ENCODE measurements at regions not wholly inside any gene's neighbourhood (a gene's known extent, or its start where the extent isn't known, plus 50 kb on each side); places are given as distances from the start of the nearest gene placed in this dataset.
A peak's percentile ranks its signal among the peaks of the same experiment; 100 is the strongest.
"Not testable (repeated sequence)": the region's sequence is repeated elsewhere in the genome, so short reads cannot be mapped to it uniquely, and the experiment has no call there.

DNA sequence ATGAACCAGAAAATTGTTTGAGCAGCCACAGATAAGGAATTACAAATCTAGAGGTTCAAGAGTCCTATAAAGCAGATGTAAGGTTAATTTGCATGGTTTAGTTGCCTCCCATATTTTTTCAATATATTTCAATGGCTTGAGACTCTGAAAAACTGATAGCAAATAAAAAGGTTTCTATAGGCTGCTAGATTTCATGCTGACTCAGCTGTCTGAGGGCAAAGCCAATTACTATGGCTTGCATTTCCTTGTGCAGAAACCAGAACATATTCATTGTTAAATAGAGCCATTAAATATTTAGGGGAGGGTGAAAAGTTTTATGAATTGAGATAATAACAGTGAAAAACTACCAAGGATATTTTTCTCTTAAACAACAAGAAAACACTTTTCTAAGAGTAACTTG is 278.1 kb upstream of the CADM2 start:
- DNase-seq, result no peak

DNA sequence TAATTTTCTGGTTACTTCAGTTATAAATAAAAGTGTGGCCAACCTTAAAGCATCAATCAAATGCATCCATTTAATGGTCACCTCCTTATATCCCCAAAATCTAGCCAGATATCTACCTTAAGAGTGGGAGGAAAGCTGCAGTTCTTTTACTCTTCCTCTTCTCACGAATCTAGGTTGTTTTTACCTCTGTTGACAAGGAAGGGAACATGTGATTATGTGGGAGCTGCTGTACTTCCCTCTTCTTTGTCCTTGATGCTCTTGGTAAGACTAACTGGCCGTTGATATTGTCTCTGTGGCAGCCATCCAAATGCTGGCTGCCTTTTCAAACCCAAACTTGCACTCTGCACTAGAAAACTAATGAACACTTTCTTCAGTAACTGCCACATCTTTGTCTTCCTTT is 275.3 kb upstream of the CADM2 start:
- DNase-seq, result no peak

DNA sequence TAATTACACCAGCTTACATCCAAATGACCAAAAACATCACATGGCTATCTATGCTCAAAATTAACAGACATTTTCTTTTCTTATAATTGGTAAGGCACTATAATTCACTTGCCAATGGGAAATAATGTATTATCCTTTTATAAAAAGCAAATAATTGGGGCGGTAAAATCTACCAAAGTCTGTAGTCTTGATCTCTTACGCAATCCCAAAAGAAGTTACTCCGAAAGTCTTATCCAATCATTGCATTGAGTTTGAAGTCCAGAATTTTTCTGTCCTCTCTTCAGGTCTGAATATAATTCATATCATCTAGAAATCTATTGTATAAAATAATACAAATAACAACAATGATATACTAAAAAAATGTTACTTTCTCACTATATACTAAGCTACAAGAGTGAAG is 273.3 kb upstream of the CADM2 start:
- no peak for DNase-seq

DNA sequence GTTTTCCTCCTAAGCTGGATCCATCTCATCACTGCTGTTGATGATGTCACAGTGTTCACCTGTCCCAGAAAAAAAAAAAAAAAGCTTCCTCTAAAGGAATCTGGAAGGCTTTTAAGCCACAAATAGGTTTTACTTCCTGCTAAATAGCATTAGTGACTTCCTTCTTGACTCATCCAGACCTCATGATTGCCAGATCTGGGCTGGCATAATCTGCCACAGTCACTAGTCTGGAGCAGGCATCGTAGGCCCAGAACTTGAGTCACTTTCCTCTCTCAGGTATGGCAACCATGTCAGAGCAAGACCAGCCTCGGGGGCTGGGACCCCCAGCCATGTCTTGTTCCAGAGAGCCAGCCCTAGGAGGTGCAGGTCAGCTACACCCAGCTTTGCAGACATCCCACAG is 266.5 kb upstream of the CADM2 start:
- no peak for DNase-seq

DNA sequence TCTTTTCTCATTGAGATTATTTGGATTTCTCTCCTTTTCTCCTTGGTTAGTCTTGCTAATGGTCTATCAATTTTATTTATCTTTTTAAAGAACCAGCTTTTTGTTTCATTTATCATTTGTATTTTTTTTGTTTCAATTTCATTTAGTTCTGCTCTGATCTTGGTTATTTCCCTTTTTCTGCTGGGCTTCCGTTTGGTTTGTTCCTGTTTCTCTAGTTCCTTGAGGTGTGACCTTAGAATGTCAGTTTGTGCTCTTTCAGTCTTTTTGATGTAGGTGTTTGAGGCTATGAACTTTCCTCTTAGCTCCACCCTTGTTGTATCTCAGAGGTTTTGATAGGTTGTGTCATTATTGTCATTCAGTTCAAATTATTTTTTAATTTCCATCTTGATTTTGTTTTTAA is 248.5 kb upstream of the CADM2 start:
- not testable (repeated sequence) for DNase-seq

DNA sequence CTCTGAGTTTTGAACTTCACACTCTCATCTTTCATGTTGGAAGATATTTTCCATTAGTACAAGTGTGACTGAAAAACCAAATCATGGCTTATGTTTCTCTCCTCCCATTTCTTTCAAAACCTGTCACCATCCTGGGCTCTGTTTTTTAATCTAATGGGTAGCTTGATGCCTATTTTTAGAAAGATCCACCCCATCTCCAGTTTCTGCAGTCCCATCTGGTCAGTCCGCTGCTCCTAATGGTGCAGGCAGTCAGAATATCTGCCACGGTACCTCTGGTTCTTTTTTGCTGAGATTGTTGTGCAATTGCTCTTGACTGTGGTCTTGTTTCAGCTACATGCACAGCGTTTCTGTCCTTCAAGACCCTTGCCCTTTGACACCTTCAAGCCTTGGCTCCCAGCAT is 240.9 kb upstream of the CADM2 start:
- DNase-seq, result no peak

DNA sequence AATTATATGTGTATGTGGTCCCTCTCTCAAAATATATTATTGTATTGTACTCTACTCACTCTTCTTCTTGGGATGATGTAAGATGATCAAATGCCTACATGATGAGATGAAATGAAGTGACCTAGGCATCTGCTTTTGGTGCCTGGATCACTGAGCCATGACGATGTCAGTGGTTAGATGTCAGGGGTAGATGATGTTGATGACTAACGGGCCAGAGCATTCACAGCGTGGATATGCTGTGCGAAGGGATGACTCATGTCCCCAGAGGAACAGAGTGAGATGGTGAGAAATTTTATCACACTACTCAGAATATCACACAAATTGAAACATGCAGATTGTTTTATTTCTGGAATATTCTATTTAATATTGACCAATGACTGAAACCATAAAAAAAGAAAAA is 233.9 kb upstream of the CADM2 start:
- DNase-seq, result no peak

DNA sequence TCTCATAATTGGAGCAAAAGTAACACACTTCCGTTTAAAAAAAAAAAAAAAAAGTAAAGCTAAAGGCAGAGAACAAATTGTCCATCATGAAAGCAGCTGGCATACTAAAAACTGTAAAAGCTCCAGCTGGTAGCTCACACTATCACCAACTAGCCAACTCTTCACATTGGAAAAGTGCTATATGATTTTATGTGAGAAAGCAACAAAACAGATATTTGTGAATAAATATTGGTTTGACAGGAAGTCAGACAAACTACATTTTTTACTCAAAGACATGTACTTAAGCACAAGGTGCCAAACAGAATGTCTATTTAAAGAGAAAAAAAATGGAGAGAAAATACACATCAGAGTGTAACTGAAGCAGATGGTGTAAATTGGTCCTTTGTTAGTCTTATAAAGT is 231.2 kb upstream of the CADM2 start:
- no peak for DNase-seq

DNA sequence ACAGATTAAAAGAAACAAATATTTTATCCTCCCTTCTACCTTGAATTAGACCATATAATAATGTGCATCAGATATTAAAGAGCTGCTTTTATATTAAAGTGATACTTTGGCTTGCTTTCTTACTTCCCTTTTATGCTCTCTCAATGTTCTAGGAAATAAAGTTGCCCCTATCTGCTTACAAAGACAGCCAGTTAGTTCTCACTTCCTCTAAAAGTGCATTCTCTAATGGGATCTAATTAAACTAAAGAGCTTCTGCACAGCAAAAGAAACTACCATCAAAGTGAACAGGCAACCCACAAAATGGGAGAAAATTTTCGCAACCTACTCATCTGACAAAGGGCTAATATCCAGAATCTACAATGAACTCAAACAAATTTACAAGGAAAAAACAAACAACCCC is 224.1 kb upstream of the CADM2 start:
- DNase-seq, result not testable (repeated sequence)

DNA sequence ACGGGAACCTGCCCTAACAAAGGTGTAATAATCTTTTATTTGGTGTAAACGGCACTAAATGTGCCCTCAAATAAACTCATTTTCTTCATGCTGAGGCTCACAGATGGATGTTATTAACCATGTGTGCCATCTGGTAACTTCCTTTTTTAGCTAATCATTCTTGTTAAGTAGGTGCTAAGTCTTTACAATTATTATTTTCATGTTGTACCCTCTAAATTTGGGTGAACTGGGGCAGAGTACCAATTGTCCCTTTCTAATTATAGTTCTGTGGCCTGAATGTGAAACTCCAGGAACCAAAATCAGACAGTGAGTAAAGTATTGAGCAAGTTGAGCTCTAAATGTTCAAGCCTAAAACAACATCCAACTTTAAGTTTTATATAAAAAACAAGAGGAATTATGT is 220.7 kb upstream of the CADM2 start:
- no peak for DNase-seq

DNA sequence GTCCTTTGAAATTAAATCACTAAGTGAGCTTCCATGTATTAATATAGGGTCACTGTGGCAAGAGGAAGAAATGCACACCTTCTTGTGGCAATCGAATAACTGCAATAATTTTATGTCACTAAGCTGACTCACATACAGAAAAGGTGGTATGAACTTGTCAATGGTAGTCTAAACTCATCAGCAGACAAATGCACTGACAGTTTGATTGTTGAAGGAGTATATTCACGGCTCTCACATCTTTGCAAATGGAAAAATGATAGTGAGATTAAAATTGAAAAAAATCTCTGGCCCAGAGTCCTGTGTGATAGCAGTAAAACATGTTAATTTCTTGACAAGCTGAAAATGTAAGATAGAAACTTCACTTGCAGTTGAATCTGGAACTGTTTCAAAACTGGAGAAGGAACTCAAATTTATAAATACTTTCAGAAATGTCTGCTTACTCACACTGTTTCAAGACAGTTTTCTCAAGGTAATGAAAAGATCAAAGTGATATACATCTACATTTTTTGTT is 215.8 kb upstream of the CADM2 start:
- no peak for DNase-seq

DNA sequence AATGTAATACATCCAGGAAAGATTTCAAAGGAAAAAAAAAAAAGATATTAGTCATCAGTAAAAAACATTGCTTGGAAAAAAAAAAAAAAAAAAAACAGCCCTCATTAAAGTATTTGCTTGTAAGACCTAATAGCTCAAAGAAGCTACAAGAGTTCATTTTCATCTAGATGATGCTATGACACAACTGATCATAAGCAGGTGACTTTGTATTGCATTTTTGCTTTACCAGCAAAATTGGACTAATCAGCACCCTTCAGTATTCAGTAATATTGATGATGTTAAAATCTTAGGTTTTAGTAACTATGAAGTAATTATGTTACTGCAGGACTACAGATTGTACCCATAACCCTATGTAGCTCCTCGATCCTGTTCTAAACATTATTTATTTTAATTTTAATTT is 214.7 kb upstream of the CADM2 start:
- no peak for DNase-seq

DNA sequence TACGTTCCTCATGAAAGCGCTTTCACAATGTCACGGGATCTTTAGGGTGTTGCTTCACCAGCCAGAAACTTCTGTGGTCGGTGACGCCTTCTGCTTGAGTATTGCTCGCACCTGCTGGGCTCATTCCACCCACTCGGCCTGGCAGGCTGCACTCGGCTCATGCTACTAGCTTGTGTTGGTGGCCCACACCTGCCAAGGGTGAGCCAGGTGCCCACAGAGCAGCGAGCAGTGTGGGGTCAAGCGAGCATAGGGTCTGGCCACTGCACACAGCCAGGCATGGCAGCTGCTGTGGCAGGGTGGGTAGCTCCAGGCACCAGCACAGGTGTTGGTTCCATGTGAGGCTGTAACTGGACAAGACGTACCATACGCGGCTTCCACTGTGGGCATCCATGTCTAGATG is 202.9 kb upstream of the CADM2 start:
- no peak for DNase-seq

DNA sequence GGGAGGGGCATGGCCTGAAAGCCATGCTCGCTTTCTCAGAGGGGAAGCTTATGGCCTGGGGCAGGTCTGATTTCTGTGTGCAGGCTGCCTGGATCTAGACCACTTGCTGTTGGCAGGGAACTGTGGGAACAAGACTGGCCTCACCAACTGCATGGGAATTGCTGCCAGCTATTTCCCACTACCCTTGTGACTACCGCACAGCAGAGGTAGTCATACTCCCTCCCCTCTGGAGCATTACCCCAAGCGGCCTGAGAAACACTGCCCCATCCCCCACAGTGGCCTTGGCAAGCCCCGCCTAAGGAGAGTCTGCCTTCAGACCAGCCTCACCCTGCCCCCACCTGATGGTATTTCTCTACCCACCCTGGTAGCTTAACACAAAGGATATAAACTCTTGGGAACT is 199.4 kb upstream of the CADM2 start:
- DNase-seq, result no peak

DNA sequence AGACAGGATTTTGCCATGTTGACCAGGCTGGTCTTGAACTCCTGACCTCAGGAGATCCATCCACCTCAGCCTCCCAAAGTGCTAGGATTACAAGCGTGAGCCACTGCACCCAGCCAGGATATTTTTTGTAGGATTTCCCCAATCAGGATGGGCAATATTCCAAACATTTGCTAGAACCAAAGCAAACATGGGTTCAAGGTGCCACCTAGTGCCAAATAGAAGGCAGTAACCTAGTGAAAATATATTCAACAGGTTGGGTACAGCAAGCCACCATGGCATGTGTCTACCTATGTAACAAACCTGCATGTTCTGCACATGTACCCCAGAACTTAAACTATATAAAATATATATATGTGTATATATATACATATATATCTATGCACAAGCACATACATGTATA is 185.9 kb upstream of the CADM2 start:
- no peak for DNase-seq

DNA sequence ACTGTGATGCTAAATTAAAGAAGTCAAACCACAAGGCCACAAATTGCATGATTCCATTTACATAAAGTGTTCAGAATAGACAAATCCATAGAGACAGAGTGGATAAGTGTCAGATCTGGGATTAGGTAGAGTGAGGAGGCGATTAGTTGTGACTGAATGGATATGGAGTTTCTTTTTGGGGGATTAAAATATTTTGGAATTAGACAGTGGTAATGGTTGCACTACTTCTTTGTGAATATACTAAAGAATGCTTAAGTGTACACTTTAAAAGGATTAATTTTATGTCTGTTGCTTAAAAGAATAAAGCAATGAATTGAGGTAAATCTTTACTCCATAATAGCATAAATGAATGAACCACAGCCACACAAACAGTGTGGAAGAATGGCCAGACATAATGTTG is 175.5 kb upstream of the CADM2 start:
- no peak for DNase-seq

DNA sequence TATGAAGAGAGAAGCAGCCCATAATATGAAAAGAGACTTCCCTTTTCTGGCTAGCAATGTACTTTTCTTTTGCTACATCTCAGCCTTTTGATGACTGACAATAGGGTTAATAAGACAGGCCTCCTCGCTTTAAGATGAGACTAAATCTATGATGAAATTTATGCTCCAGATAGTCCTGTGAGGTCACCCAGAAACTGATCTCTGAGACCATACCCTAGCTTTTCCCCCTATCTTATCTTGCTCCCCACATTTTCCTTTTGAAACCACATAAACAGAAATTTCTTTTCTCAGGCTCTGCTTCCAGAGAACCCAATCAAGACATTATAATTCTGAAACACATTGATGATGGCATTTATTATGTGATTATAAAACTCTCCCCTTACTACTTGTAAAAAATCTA is 168.8 kb upstream of the CADM2 start:
- no peak for DNase-seq

DNA sequence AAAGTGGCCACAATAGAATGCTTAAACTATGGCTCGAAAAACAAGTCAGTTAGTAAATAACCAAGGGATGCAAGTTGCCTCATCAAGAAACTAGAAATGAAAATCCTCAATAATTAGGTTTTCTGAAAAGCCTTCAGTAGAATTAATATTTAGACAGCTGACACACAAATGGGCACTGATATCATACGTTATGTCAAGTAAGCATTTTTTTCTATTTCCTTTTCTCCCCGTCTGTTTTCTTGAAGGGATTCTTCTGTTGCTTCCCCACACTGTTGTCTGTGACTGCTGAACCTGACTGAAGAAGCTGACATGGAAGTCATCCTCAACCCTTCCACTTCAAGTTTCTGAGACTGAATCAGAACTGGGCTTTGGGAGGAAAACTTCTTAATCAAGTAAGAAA is 151.8 kb upstream of the CADM2 start:
- no peak for DNase-seq

DNA sequence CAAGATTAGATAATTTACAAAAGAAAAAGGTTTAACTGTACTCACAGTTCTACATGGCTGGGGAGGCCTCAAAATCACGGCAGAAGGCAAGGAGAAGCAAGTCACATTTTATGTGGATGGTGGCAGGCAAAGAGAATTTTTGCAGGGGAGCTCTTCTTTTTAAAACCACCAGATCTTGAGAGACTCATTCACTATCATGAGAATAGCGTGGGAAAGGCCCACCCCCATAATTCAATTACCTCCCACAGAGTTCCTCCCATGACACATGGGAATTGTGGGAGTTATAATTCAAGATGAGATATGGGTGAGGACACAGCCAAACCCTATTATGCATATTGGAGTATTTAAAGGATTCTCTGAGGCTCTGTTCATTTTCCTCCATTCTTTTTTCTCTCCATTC is 138.7 kb upstream of the CADM2 start:
- DNase-seq, result no peak

DNA sequence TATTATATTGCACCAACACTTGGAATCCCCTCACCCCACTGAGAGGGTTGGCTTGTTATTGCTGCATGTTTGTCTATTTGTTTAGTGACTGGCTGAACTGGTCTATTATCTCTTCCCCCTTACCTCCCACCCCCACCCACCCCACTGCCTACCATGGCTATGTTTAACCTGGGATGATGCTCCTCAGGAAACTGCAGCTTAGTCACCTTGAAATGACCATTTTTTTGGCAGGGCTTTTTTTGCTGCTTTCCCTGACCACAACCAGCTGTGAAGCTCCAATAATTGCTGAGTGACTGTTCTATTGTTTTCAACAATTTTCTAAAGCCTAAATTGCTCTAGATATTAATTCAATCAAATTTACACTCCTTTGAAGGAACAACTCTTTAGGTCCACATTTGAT is 137.9 kb upstream of the CADM2 start:
- DNase-seq, result no peak

DNA sequence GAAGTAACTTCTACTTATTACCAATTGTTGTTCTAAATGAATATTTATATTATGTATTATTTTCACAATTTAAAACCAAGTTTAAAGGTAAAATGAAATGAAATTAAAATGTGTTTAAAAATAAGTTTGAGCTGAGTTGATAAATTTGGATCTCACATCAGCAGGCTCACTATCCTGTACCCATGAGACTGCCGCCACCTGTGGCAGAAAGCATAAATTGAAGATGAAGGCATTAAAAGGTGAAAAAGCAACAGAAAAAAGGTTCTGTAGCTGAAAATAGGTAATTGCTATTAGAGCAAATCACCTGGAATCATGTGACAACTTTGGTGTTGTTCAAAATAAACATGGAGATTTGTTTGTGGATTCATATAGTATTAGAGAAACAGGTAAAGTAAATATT is 133.0 kb upstream of the CADM2 start:
- DNase-seq, result no peak

DNA sequence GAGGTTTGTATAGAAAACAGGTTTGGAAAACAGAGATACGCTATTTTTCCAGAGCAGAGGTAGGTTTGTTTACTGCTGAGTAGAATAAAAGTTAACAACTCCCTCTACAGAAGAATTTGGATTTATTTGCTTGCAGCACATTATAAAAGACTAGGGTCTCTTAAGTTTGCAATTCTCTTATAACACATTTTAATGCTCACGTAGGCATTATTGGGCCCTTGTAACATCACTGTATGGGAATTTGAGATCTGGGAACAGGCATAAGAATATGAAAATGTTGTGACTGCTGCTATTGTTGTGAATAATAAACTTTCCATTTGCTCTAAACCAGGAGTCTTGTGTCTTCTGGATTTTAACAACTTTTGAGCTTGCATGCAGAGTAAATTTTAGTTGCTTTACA is 128.3 kb upstream of the CADM2 start:
- no peak for DNase-seq

DNA sequence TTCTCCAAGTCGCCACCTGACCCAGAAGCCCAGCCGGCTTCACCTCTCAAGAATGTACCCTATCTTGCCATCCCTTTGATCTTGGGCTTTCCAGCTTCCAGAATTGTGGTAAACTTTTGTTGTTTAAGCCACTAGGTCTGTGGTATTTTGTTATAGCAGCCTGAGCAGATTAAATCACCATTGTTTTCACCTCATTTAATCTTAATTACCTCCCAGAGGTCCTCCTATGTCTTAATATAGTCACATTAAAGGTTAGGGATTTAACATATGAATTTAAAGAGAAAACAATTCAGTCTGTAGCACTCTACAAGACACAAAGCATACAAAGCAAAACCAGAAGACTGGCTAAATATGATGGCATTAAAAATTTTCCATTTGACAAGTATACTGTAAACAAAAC is 123.4 kb upstream of the CADM2 start:
- DNase-seq, result no peak

DNA sequence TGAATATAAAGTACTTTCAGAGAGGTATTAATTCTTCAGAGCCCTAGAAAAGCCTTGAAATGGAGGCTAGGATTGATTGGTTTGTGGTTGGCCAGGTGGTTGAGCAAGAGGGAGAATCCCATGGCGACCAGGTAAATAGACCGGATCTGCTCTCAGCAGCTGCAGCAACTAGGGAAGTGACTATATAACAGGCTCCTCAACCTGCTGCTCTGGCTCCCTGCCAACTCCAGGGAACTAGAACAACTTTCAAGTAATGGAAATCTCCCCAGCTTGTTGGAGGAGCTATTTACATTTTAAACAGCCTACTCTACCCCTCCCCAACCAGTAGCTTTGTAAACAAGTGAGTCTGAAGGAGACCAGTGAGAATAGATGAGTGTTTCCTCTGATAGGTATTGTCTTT is 121.8 kb upstream of the CADM2 start:
- peak; percentile 71 for DNase-seq

DNA sequence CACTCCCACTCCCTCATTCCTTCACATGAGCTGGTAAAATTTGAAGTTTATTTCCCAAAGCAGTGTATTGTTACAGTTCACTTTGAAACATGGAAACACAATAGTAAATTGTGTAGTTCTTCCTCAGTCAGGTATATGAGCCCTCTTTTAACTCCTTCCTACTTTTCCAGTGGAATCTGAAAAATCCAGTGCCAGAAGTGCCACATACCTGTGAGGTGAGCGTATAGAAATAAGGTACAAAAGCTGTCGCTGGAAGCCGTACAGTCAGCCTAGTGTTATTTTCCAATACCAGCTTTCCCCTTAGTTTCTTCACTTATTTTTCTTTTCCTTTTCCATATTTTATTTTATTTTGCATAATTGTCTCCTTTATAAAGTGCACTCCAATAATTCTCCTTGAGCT is 81.7 kb upstream of the CADM2 start:
- DNase-seq, result no peak

DNA sequence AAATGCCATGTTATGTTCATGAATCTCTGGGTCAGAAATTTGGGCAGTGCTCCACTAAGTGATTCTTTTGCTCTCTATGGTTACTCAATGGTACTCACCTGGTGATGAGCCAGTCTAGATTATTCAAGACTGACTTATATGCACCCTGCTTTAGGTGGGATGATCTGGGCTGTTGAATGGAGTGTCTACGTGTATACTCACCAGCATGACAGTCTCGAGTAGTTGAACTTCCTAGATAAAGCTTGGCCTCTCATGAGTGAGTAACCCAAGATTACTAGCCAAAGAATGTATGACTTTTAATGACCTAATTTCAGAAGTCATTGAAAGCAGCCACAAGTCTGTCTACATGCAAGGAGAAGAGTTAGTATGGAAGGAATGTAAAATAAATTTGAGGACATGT is 77.5 kb upstream of the CADM2 start:
- DNase-seq, result no peak

Data from NCI-H774 (cell line).